Muscle of back (tissue), 3 donors: ENCODE measurements at regions not wholly inside any gene's neighbourhood (a gene's known extent, or its start where the extent isn't known, plus 50 kb on each side); places are given as distances from the start of the nearest gene placed in this dataset.
"Not testable (repeated sequence)": the region's sequence is repeated elsewhere in the genome, so short reads cannot be mapped to it uniquely, and the experiment has no call there.

Experiments
- DNase-seq, 3 donors: peaks; one replicate each; pipeline versions ENCODE4 v3.0.0 to v3.0.0-alpha.2; 2013

- no peak for DNase-seq
These were observed 215.3 kb downstream of the RNF152 start for GRCh38 chr18:61677435-61677970.

GRCh38 chr18:61676773-61677434 is 215.9 kb downstream of the RNF152 start:
- no peak for DNase-seq

GRCh38 chr18:61669320-61669719 is 223.5 kb downstream of the RNF152 start:
- no peak for DNase-seq

GRCh38 chr18:61666876-61667590 is 225.8 kb downstream of the RNF152 start:
- DNase-seq: no peak

GRCh38 chr18:61664419-61665084 is 228.3 kb downstream of the RNF152 start:
- no peak for DNase-seq

- DNase-seq: no peak
These were observed 230.1 kb downstream of the RNF152 start for GRCh38 chr18:61662726-61663125.

- DNase-seq: no peak
These were observed 234.4 kb downstream of the RNF152 start for GRCh38 chr18:61658431-61658830.

GRCh38 chr18:61657066-61657732 is 235.6 kb downstream of the RNF152 start:
- no peak for DNase-seq

- no peak for DNase-seq
These were observed 237.2 kb downstream of the RNF152 start for GRCh38 chr18:61655630-61656029.

GRCh38 chr18:61653823-61654551 is 238.8 kb downstream of the RNF152 start:
- no peak for DNase-seq

GRCh38 chr18:61651880-61652268 is 240.9 kb downstream of the RNF152 start:
- no peak for DNase-seq

- DNase-seq: no peak
These were observed 241.5 kb downstream of the RNF152 start for GRCh38 chr18:61651145-61651879.

GRCh38 chr18:61643884-61644647 is 248.7 kb downstream of the RNF152 start:
- no peak for DNase-seq

GRCh38 chr18:61639886-61640285 is 252.9 kb downstream of the RNF152 start:
- DNase-seq: no peak

GRCh38 chr18:61637905-61638595 is 254.8 kb downstream of the RNF152 start:
- no peak for DNase-seq

- no peak for DNase-seq
These were observed 255.5 kb downstream of the RNF152 start for GRCh38 chr18:61637319-61637718.

GRCh38 chr18:61635901-61636528 is 256.8 kb downstream of the RNF152 start:
- peak; percentile 23 to 62 (median 36) for DNase-seq

GRCh38 chr18:61628085-61628484 is 264.7 kb downstream of the RNF152 start:
- no peak for DNase-seq

GRCh38 chr18:61624631-61625030 is 268.2 kb downstream of the RNF152 start:
- not testable (repeated sequence) for DNase-seq
